ENCODE measurements at regions not wholly inside any gene's neighbourhood (a gene's known extent, or its start where the extent isn't known, plus 50 kb on each side); places are given as distances from the start of the nearest gene placed in this dataset.
"Not testable (repeated sequence)": the region's sequence is repeated elsewhere in the genome, so short reads cannot be mapped to it uniquely, and the experiment has no call there.

DNA sequence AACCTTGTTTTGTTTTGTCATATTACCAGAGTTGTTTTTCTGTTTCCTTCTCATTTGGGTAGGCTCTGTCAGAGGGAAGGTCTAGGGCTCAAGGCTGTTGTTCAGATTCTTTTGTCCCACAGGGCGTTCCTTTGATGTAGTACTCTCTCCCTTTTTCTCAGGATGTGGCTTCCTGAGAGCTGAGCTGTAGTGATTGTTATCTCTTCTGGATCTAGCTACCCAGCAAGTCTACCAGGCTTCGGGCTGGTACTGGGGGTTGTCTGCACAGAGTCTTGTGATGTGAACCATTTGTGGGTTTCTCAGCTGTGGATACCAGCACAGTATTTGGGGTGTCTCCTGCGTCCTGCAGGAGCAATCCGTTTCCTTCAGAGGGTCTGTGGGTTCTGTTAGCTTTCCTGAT is 74.2 kb upstream of the GNG12 start:
- DNase-seq (ENCODE audit: low spot score): not testable (repeated sequence)

DNA sequence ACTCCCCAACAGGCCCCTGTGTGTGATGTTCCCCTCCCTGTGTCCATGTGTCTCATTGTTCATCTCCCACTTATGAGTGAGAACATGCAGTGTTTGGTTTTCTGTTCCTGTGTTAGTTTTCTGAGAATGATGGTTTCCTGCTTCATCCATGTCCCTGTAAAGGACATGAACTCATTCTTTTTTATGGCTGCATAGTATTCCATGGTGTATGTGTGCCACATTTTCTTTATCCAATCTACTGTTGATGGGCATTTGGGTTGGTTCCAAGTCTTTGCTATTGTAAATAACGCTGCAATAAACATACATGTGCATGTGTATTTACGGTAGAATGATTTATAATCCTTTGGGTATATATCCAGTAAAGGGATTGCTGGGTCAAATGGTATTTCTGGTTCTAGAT is 72.7 kb upstream of the GNG12 start:
- not testable (repeated sequence) for DNase-seq (ENCODE audit: low spot score)

DNA sequence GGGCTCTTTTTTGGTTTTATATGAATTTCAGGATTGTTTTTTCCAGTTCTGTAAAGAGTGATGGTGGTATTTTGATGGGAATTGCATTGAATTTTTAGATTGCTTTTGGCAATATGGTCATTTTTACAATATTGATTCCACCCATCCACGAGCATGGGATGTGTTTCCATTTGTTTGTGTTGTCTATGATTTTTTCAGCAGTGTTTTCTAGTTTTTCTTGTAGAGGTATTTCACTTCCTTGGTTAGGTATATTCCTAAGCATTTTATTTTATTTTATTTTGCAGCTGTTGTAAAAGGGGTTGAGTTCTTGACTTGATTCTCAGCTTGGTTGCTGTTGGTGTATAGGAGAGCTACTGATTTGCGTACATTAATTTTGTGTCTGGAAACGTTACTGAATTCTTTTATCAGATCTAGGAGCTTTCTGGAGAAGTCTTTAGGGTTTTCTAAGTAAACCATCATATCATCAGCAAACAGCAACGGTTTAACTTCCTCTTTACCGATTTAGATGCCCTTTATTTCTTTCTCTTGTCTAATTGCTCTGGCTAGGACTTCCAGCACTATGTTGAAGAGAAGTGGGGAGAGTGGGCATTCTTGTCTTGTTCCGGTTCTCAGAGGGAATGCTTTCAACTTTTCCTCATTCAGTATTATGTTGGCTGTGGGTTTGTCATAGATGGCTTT is 69.4 kb upstream of the GNG12 start:
- DNase-seq (ENCODE audit: low spot score): not testable (repeated sequence)

DNA sequence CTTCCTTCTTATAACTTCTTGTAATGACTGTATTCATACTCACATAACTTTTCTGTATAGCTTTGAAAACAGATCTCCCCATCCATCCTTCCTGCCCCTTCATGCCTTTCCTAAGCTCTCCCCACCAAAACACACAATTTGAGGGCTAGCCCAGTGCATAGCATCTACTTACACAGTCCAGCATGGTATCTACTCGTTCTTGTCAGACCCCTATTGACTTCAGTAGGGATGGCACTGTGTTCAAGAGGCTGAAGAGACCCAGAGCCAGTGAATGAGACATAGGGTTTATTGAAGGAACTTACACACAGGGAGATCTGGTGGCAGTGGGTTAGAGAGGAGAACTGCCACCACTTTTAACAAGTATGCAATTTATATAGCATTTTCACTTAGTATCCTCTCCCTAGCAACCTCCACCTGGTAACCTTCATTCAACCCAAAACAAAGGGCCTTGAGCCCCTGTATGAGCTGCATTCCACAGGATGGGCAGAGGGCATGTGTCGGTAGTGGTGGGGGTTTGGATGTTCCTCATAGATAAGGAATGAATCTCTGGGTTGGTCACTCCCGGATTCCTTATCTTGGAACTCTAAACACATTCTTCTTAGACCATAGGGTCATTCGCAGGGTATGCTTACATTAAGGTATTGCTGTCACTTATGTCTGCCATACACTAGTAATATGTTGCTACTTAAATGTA is 64.9 kb upstream of the GNG12 start:
- DNase-seq (ENCODE audit: low spot score): no peak

DNA sequence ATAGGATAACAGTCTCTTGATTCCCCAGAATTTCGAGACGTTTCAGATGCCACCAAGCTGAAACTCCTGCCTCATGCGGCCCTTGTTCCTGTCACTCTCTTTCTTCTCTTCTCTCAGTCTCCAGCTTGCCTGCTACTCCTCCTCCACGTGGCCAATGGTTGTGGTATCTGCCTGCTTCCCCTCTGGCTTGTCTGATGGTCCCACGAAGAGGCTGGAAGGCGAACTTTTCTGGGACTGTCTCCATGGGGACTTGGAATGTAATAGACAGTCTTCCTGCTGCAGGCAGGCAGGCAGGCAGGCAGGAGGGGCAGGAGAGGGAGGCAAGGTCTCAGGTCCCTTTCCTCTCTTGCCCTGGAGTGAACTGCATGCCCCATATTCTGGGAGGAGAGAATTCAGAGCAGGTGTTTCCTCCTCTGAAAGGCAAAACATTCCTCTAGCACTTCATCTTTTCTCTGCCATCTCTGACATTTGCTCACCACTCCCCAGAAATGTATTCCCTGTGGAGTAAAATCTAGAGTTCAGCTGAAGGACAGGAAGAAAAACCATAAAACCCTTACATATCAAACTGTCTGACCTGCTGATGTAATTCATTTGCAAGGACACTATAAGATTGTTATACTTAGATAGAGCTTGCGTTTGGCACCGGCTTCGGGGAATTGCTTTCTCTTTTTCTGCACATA is 64.1 kb upstream of the GNG12 start:
- DNase-seq (ENCODE audit: low spot score): no peak

DNA sequence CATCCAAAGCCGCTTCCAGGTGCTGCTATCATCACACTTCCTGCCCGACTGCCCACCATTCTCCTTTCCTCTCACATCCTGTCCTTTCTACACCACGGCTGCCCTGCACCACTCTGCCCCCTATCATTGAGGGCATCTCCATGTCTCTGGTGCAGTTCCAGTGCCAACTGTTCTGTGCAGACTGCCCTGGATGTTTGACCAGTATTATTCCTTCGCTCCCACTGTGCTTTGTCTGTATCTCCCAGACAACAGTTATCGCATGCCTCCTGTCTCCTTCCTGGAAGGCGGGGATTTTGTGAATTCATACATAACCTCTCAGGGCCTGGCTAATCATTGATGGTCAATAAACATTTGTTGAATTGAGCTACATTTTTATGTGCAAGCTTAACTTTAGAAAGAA is 63.6 kb upstream of the GNG12 start:
- DNase-seq (ENCODE audit: low spot score): no peak

DNA sequence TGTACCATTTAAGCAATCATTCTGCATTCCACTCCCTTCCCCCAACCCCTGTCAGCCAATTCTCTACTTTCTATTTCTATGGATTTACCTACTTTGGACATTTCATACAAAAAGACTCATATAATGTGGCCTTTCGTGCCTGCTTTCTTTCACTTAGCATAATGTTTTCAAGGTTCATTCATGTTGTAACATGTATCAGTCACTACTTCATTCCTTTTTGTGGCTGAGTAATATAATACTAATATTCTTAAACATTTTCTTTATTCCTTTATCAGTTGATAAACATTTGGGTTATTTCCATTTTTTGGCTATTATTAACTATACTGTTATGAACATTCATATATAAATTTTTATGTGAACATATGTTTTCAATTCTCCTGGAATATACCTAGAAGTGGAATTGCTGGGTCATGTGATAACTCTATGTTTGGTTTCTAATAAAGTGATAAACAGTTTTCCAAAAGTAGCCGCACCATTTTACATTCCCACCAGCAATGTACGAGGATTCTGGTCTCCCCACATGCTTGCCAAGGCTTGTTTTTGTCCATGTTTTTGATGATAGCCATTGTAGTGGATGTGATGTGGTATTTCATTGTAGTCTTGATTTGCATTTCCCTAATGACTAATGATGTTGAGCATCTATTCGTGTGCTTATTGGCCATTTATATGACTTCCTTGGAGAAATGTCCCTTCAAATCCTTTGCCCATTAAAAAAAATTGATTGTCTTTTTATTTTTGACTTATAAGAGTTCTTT is 61.9 kb upstream of the GNG12 start:
- DNase-seq (ENCODE audit: low spot score): no peak

DNA sequence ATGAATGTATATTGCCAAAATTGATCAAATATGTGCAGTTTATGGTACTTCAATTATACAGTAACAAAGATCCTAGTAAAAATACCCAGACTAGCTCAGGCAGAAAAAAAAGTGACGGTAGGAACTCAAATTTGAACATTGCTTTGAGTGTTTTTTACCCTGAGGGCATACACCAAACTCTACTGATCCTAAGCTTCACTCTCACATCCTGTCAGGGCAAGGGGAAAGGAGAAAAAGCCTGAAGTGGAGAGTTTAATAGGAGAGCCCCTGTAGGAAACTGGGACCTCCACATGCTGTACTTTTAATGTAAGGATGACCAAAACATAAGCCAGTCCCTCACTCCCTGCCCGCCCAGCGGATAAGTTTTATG is 59.8 kb upstream of the GNG12 start:
- DNase-seq (ENCODE audit: low spot score): no peak

DNA sequence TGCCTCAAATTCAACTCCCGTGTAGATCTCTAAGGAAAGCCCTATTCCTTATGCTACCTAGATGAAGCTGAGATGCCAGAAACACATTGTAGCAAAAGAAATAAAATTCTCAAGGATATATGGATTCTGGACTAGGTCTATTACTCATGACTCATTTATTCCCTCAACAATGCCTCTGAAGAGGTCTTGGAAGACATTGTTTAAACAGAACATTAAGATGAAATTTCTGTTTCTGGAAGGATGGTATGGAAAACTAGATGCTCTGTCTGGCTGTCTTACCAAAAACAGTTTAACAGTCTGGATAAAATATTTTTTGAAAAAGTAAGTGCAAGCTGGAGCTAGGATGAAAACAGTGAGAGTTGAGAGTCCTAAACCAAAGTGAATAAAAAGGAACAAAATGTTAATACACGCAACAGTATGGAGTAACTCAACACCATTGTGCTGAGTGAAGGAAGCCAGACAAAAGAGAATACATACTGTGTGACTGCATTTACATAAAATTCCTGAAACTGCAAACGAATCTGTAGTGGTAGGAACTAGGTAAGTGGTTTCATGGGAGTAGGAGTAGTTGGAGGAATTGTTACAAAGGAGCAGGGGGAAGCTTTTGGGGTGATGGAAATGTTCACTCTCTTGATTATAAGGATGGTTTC is 59.3 kb upstream of the GNG12 start:
- DNase-seq (ENCODE audit: low spot score): no peak

DNA sequence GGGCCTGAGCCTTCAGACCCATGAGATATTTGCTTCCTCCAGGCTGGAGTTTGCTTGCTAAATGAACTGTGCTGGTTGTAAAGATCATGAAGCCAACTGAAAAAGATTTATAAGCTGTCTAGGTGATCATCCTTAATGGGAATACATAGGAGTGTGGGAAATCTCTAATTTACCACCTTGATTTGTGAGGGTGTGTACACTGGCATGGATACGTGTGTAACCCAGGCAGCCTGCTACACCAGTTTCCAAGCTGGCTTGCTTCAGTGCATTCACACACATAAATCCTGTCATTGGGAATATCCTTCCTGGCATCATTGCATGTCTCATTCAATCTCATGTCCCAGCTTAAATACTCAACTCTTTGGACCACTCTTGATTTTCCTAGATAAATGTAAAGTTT is 57.6 kb upstream of the GNG12 start:
- no peak for DNase-seq (ENCODE audit: low spot score)

DNA sequence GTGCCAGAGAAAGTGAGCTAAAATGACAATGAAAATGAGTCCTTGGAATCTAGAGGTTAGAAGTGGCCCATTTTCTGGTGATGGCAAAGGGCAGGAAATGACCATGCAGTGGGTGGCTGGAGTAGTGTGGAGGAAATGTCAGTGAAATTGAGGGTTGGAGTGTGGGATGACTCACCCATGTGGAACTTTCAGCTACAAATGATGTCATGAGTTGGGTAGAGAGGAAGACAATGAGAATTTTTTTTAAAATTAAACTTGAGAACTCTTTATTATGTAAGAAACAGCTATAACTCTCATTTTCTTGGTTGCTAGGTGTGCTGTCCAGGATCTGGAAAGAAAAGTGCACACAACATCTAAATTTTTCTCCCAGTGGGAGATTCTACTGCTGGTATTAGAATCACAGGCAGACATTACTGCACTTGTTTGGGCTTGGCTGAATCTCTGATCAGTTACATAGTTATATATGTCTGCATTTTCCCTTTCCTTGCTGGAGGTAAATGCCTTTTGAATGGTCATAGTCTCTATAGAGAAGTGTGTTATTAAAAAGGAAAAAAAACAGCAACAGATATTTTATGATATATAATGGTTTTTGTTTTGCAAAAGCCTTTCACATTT is 56.8 kb upstream of the GNG12 start:
- DNase-seq (ENCODE audit: low spot score): no peak

DNA sequence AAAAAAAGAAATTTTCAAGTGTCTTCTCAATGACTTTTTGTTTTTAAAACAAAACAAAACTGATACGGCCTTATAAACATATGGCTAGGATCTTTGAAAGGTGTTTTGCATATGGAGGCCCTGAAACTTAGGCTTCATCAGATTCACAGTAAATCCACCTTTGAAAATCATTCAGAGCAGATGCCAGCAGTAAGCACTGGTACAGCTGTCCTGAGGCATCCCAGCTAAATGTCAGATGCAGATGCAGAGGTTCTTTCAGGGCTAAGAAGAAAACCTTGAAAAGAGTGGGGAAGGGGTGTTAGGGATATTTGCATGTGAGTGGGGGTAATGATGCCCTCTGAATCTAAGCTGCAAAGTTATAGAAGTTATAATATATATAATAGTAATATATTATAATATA is 56.2 kb upstream of the GNG12 start:
- DNase-seq (ENCODE audit: low spot score): no peak

DNA sequence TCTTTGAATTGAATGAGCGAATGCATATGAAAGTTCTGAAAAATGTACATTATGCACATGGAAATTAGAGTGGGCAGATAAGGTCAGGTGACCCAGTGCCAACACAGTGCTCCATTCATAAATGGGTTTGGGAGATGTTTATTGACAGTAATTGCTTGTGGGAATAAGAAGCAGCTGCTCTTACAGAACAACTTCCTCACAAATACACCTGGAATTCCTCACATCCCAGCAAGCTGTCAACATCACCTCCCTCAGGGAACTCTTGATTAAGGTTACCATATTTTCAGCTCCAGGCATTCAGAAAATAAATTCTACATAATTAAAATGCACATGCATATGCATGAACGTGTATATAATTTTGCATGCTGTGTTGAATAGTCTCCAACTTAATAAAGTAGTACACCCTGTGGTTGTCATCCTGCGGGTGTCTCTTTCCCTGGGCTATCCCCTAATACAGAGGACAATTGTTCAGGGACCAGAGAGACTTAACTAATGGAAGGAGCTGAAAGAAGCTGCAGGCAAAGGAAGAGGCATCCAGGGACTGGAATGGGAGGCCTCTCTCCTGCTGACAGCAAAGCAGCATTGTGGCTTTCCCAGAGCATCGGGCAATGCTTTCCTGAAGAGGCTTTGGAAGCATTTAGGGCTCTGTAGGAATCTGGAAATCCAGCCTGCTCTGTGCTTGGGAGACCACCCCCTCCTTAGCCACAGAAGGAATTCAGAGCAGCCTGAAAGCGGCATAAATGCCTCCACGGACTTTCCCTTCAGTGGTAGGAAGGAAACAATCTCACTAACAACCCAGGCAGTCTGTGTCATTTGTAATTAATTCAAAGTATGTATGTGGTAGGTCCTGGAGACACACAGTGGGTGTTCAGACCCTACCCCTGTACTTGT is 55.2 kb upstream of the GNG12 start:
- no peak for DNase-seq (ENCODE audit: low spot score)

DNA sequence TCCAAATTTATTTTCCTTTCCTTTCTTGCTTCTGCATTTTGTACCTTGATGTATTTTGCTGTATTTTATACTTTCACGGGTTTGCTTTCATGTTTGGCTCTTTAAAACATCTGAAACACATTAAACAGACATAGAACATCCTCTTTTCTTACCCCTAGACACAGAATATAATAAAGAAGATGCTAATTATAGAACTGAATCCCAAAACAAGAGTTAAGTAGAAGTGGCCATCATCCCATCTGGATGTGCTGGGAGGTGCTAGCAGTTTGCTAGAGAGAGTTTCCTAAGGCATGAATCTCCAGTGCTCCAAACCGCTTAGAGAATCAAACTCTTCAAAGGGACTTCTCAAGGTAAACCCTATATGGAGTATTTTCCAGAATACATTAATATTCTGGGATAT is 53.9 kb upstream of the GNG12 start:
- DNase-seq (ENCODE audit: low spot score): no peak

DNA sequence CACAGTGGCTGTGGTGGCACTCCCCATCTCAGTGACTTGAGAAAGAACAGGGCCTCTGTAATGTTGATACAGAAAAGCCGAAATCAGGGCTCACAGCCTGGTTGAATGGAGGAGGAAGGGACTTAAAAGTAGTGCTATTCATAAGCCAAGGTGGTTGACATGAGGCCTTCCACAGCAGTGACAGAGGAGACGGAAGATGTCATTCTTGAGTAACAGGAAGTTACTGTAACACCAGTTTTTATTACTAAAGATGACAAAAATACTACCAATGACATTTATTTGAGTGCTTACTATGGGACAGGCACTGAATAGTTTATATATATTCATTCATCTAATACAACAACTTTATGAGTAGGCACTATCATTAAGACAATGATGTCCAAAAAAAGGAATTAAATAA is 52.8 kb upstream of the GNG12 start:
- DNase-seq (ENCODE audit: low spot score): no peak

DNA sequence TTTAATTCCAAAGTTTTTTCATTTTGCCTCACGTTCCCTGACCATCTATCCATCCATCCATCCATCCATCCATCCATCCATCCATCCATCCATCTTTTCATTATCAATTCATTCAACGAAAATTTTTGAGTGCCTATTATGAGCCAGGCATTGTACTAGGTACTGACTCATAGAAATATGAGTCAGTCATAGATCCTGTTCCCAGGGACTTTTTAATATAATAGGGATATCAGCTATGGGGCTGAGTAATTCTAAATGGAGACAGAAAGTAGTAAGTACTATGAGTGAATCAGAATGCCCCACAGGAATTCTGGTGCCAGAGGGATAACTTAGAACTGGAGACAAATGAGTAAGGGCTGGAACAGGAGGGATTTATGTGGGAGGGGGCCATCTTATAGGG is 49.8 kb upstream of the GNG12 start:
- DNase-seq (ENCODE audit: low spot score): no peak

All from cerebellar cortex (tissue), 1 donor.